Gastroesophageal sphincter (tissue), 3 donors: ENCODE measurements at regions not wholly inside any gene's neighbourhood (a gene's known extent, or its start where the extent isn't known, plus 50 kb on each side); places are given as distances from the start of the nearest gene placed in this dataset.

Experiments used
- EP300 ChIP-seq: sonication (generic); formaldehyde crosslinking; IDR thresholded peaks from one replicate; pipeline ENCODE4 v1.6.1; 2017; ENCODE audit warnings: antibody characterized with exemption, mild to moderate bottlenecking
- POLR2A ChIP-seq, 2 donors: fragments of 450-650 bp; IDR thresholded peaks; one replicate each; pipeline ENCODE4 v1.6.1; 2017; ENCODE audit warnings: antibody characterized with exemption in 2 of 2, mild to moderate bottlenecking in 2 of 2, moderate library complexity in 1 of 2
- POLR2AphosphoS5 ChIP-seq: sonication (generic); formaldehyde crosslinking; IDR thresholded peaks from one replicate; pipeline ENCODE4 v1.6.1; 2017; ENCODE audit warnings: antibody characterized with exemption
- TF ChIP-seq, protein P1 (sequence below), 4 experiments: fragments of 200-600 bp in 2 of 4; fragments of 450-650 bp in 2 of 4; sonication (generic) in 1 of 4; IDR thresholded peaks; one replicate each; pipeline ENCODE4 v1.5.1; 2017 to 2019; ENCODE audit warnings: antibody characterized with exemption in 4 of 4, mild to moderate bottlenecking in 2 of 4, moderate library complexity in 2 of 4

DNA sequence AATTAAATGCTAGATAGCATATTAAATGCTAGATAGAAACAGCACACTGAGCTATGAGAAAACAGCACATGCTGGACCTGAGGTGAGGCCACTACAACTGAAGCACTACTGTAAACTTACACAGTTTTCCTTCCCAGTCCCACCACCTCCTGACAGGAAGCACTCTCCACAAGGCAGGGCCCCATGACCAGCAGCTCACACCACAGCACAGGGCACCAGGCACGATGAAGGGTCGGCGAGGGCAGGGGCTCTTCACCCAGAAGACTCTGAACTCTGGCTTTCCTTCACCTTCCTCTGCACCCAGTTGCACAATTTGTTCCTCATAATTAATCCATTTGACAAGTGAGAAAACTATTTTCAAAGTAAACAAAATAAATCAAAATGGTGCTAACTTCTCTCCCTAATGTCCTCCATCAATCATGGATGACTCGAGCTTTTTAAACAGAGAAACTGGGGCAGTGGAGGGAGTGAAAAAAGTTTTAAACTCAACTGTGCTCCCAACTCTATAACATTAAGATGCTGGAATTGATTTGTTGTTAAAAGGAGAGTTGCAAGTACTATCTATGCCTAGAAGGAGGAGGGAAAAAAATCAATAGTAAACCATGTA is 568.7 kb downstream of the UQCRFS1 start:
- TF ChIP-seq POLR2AphosphoS5: no peak
- TF ChIP-seq, protein P1, sequence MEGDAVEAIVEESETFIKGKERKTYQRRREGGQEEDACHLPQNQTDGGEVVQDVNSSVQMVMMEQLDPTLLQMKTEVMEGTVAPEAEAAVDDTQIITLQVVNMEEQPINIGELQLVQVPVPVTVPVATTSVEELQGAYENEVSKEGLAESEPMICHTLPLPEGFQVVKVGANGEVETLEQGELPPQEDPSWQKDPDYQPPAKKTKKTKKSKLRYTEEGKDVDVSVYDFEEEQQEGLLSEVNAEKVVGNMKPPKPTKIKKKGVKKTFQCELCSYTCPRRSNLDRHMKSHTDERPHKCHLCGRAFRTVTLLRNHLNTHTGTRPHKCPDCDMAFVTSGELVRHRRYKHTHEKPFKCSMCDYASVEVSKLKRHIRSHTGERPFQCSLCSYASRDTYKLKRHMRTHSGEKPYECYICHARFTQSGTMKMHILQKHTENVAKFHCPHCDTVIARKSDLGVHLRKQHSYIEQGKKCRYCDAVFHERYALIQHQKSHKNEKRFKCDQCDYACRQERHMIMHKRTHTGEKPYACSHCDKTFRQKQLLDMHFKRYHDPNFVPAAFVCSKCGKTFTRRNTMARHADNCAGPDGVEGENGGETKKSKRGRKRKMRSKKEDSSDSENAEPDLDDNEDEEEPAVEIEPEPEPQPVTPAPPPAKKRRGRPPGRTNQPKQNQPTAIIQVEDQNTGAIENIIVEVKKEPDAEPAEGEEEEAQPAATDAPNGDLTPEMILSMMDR (IDR thresholded peaks at IDR 0.05): no peak
- TF ChIP-seq POLR2A (IDR thresholded peaks at IDR 0.05): no peak
- TF ChIP-seq EP300: no peak
